SH-SY5Y (cell line): ENCODE measurements at regions not wholly inside any gene's neighbourhood (a gene's known extent, or its start where the extent isn't known, plus 50 kb on each side); places are given as distances from the start of the nearest gene placed in this dataset.

Experiments used
- GATA2 ChIP-seq: IDR thresholded peaks from 2 replicates; pipeline ENCODE4 v1.6.1; 2011; ENCODE audit warnings: mild to moderate bottlenecking, low read depth, low read length
- GATA3 ChIP-seq: IDR thresholded peaks from 2 replicates; pipeline ENCODE4 v1.6.1; 2011; ENCODE audit warnings: low read depth, mild to moderate bottlenecking, low read length, moderate library complexity

- TF ChIP-seq GATA3 (no peak), GATA2 (no peak)
These were observed 595.6 kb downstream of the NPHP4 start for GRCh38 chr1:5396593-5396992.

- TF ChIP-seq GATA2 (no peak), GATA3 (no peak)
These were observed 598.1 kb downstream of the NPHP4 start for GRCh38 chr1:5394111-5394510.

GRCh38 chr1:5393603-5394002, 598.6 kb downstream of the NPHP4 start:
- peak; percentile 11; the same call in 1 of the 2 replicates for TF ChIP-seq GATA2
- no peak for TF ChIP-seq GATA3

GRCh38 chr1:5393146-5393545, 599.1 kb downstream of the NPHP4 start:
- TF ChIP-seq GATA3: no peak
- no peak for TF ChIP-seq GATA2

GRCh38 chr1:5391725-5392124, 600.5 kb downstream of the NPHP4 start:
- no peak for TF ChIP-seq GATA3
- no peak for TF ChIP-seq GATA2

- TF ChIP-seq GATA3: no peak
These were observed 601.7 kb downstream of the NPHP4 start for GRCh38 chr1:5390504-5390903.

GRCh38 chr1:5389101-5389885, 602.9 kb downstream of the NPHP4 start:
- no peak for TF ChIP-seq GATA3
- no peak for TF ChIP-seq GATA2

GRCh38 chr1:5388622-5389021, 603.6 kb downstream of the NPHP4 start:
- no peak for TF ChIP-seq GATA3
- TF ChIP-seq GATA2: no peak

- TF ChIP-seq GATA3: no peak
- TF ChIP-seq GATA2: no peak
These were observed 605.9 kb downstream of the NPHP4 start for GRCh38 chr1:5386371-5386770.

- TF ChIP-seq GATA2 (no peak), GATA3 (no peak)
These were observed 606.3 kb downstream of the NPHP4 start for GRCh38 chr1:5385956-5386355.

- TF ChIP-seq GATA3: no peak
- TF ChIP-seq GATA2: no peak
These were observed 607.0 kb downstream of the NPHP4 start for GRCh38 chr1:5385096-5385799.

GRCh38 chr1:5381491-5381890, 610.7 kb downstream of the NPHP4 start:
- no peak for TF ChIP-seq GATA3
- TF ChIP-seq GATA2: no peak

- TF ChIP-seq GATA2: peak; percentile 49
- TF ChIP-seq GATA3: no peak
These were observed 613.0 kb downstream of the NPHP4 start for GRCh38 chr1:5379176-5379759.

- TF ChIP-seq GATA2 (no peak), GATA3 (no peak)
These were observed 615.5 kb downstream of the NPHP4 start for GRCh38 chr1:5376538-5377247.

- TF ChIP-seq GATA3: no peak
- no peak for TF ChIP-seq GATA2
These were observed 616.7 kb downstream of the NPHP4 start for GRCh38 chr1:5375481-5375880.
